Prostate gland (tissue), 2 donors: ENCODE measurements at regions not wholly inside any gene's neighbourhood (a gene's known extent, or its start where the extent isn't known, plus 50 kb on each side); places are given as distances from the start of the nearest gene placed in this dataset.
A peak's percentile ranks its signal among the peaks of the same experiment; 100 is the strongest.

Source experiments
- DNase-seq: peaks from one replicate; pipeline ENCODE4 v3.0.0-alpha.2; 2019; ENCODE audit warnings: low spot score
- H3K27ac ChIP-seq, 2 donors: fragments of 200-600 bp; sonication (generic); 2 replicates each; pipeline ENCODE4 v1.5.1; 2017 to 2019
- H3K27me3 ChIP-seq: fragments of 200-600 bp; sonication (generic); replicated peaks from 2 replicates; pipeline ENCODE4 v1.5.1; 2019; ENCODE audit not compliant: insufficient read depth
- H3K36me3 ChIP-seq, 2 donors: fragments of 200-600 bp; sonication (generic); 1 replicate in 1 of 2; 2 replicates in 1 of 2; pipeline versions ENCODE4 v1.5.1 to v1.8.1; 2017 to 2019
- H3K4me1 ChIP-seq: fragments of 200-600 bp; sonication (generic); replicated peaks from 2 replicates; pipeline ENCODE4 v1.5.1; 2019
- H3K4me3 ChIP-seq, 2 donors: fragments of 200-600 bp; sonication (generic); 2 replicates each; pipeline ENCODE4 v1.5.1; 2017 to 2019
- H3K9me3 ChIP-seq: fragments of 200-600 bp; sonication (generic); 2 replicates; pipeline ENCODE4 v1.5.1; 2017
- CTCF ChIP-seq, 4 experiments: fragments of 200-600 bp in 2 of 4; fragments of 450-650 bp in 2 of 4; sonication (generic) in 2 of 4; IDR thresholded peaks; 1 replicate in 3 of 4; 2 replicates in 1 of 4; pipeline ENCODE4 v1.5.1; 2016 to 2019; ENCODE audit warnings: antibody characterized with exemption in 4 of 4, mild to moderate bottlenecking in 2 of 4, moderate library complexity in 2 of 4
- POLR2A ChIP-seq: fragments of 450-650 bp; IDR thresholded peaks from one replicate; pipeline ENCODE4 v1.6.1; 2016; ENCODE audit warnings: antibody characterized with exemption, mild to moderate bottlenecking
- POLR2AphosphoS5 ChIP-seq: sonication (generic); formaldehyde crosslinking; IDR thresholded peaks from one replicate; pipeline ENCODE4 v1.6.1; 2017; ENCODE audit warnings: antibody characterized with exemption
- WGBS: methylation state at CpG from one replicate; pipeline ENCODE4 v1.1.5; 2018; 5-methylcytosine and 5-hydroxymethylcytosine counted together
- intact Hi-C: fragments of 100-400 bp; cut with DNase I; formaldehyde crosslinking; loops from one replicate; pipeline ENCODE4 v1.14.2; 2022

GRCh38 chr20:53785320-53785719 is 191.7 kb upstream of the ZNF217 start:
- Histone ChIP-seq H3K4me1 (no peaks in the 10 kb centered on the region), H3K9me3 (no peaks in the 10 kb centered on the region), H3K27me3 (no peaks in the 10 kb centered on the region), H3K27ac (peak overlapping the region; percentile 74 to 85), H3K4me3 (no peak overlapping the region), H3K36me3 (no peaks in the 10 kb centered on the region)
- DNase-seq = no peak
- intact Hi-C loops = no loop called here
- WGBS = 76% methylated on average over 3 of the region's 3 CpGs
- TF ChIP-seq CTCF (IDR thresholded peaks at IDR 0.05) (no peak), POLR2A (no peak), POLR2AphosphoS5 (no peak)

- DNase-seq = no peak
- no peaks in the 10 kb centered on the region for H3K4me1 ChIP-seq
- H3K27ac ChIP-seq = no peak overlapping the region
- no peak overlapping the region for H3K4me3 ChIP-seq
- intact Hi-C loops = no loop called here
- H3K36me3 ChIP-seq = no peaks in the 10 kb centered on the region
- 78% methylated on average over 3 of the region's 3 CpGs for WGBS
- H3K9me3 ChIP-seq = no peaks in the 10 kb centered on the region
- TF ChIP-seq POLR2A (no peak), CTCF (IDR thresholded peaks at IDR 0.05) (no peak), POLR2AphosphoS5 (no peak)
- H3K27me3 ChIP-seq = no peaks in the 10 kb centered on the region
These were observed 190.1 kb upstream of the ZNF217 start for GRCh38 chr20:53783768-53784167.

- intact Hi-C loops = no loop called here
- 92% methylated on average over 4 of the region's 4 CpGs for WGBS
- Histone ChIP-seq H3K27me3 (no peaks in the 10 kb centered on the region), H3K9me3 (no peaks in the 10 kb centered on the region), H3K4me3 (no peak overlapping the region), H3K4me1 (no peaks in the 10 kb centered on the region), H3K36me3 (no peaks in the 10 kb centered on the region), H3K27ac (no peak overlapping the region)
- no peak for DNase-seq
- TF ChIP-seq CTCF (IDR thresholded peaks at IDR 0.05) (no peak), POLR2A (no peak), POLR2AphosphoS5 (no peak)
These were observed 189.1 kb upstream of the ZNF217 start for GRCh38 chr20:53782612-53783246.

GRCh38 chr20:53779822-53780221 is 186.2 kb upstream of the ZNF217 start:
- Histone ChIP-seq H3K27me3 (no peaks in the 10 kb centered on the region), H3K4me1 (no peaks in the 10 kb centered on the region), H3K4me3 (no peak overlapping the region), H3K9me3 (no peaks in the 10 kb centered on the region), H3K36me3 (no peaks in the 10 kb centered on the region), H3K27ac (no peak overlapping the region)
- 51% methylated on average over 1 of the region's 1 CpG for WGBS
- intact Hi-C loops = loop anchor here (10.0 kb wide), 2 partner anchors 45 to 205 kb away; no protein-coding TSS in a partner anchor
- TF ChIP-seq POLR2AphosphoS5 (no peak), CTCF (IDR thresholded peaks at IDR 0.05) (no peak), POLR2A (no peak)
- DNase-seq = no peak

- Histone ChIP-seq H3K27me3 (no peaks in the 10 kb centered on the region), H3K4me1 (no peaks in the 10 kb centered on the region), H3K9me3 (no peaks in the 10 kb centered on the region), H3K36me3 (no peaks in the 10 kb centered on the region), H3K4me3 (no peak overlapping the region), H3K27ac (no peak overlapping the region)
- WGBS = 93% methylated on average over 7 of the region's 7 CpGs
- intact Hi-C loops = loop anchor here (10.0 kb wide), 2 partner anchors 46 to 204 kb away; no protein-coding TSS in a partner anchor
- TF ChIP-seq POLR2A (no peak), CTCF (IDR thresholded peaks at IDR 0.05) (no peak), POLR2AphosphoS5 (no peak)
- DNase-seq = no peak
These were observed 185.1 kb upstream of the ZNF217 start for GRCh38 chr20:53778736-53779135.
